SU-DHL-6 (cell line): ENCODE measurements at regions not wholly inside any gene's neighbourhood (a gene's known extent, or its start where the extent isn't known, plus 50 kb on each side); places are given as distances from the start of the nearest gene placed in this dataset.

Source experiments
- H2AFZ ChIP-seq: fragments of 200-600 bp; sonication (generic); 2 replicates; pipeline ENCODE4 v1.6.1; 2014; ENCODE audit warnings: low read depth, mild to moderate bottlenecking, moderate library complexity, mixed read lengths, antibody characterized with exemption, low read length; ENCODE audit not compliant: severe bottlenecking
- H3F3A ChIP-seq: fragments of 200-600 bp; shearing (Covaris generic); 2 replicates; pipeline ENCODE4 v1.6.0; 2016; ENCODE audit warnings: antibody characterized with exemption, mild to moderate bottlenecking; ENCODE audit not compliant: insufficient read depth
- H3K27ac ChIP-seq: fragments of 200-600 bp; sonication (generic); 2 replicates; pipeline ENCODE4 v1.5.1; 2016; ENCODE audit warnings: low read depth, mild to moderate bottlenecking, low read length, moderate library complexity, mixed read lengths
- H3K27me3 ChIP-seq: fragments of 200-600 bp; sonication (generic), shearing (Covaris generic); 2 replicates; pipeline ENCODE4 v1.6.0; 2014; ENCODE audit warnings: mild to moderate bottlenecking, low read length
- H3K36me3 ChIP-seq: fragments of 200-600 bp; sonication (generic); 2 replicates; pipeline ENCODE4 v1.6.1; 2014; ENCODE audit warnings: mild to moderate bottlenecking, low read length, mixed read lengths
- H3K4me2 ChIP-seq: fragments of 300-600, 200-600 bp; shearing (Covaris generic), sonication (generic); 2 replicates; pipeline ENCODE4 v1.6.0; 2014; ENCODE audit warnings: low read length, low read depth, mild to moderate bottlenecking; ENCODE audit not compliant: poor library complexity, severe bottlenecking
- H3K4me3 ChIP-seq: fragments of 200-600 bp; sonication (generic); 2 replicates; pipeline ENCODE4 v1.5.1; 2014; ENCODE audit warnings: antibody characterized with exemption, low read length, mild to moderate bottlenecking, mixed read lengths; ENCODE audit not compliant: insufficient read depth, poor library complexity, severe bottlenecking
- H3K79me2 ChIP-seq: fragments of 200-600 bp; sonication (generic); 2 replicates; pipeline ENCODE4 v1.6.1; 2014; ENCODE audit warnings: mild to moderate bottlenecking, low read length, moderate library complexity; ENCODE audit not compliant: insufficient read depth
- H3K9ac ChIP-seq: fragments of 200-600 bp; sonication (generic); 2 replicates; pipeline ENCODE4 v1.7.0; 2014; ENCODE audit warnings: mild to moderate bottlenecking, low read length
- H3K9me2 ChIP-seq: fragments of 200-600 bp; sonication (generic); replicated peaks from 2 replicates; pipeline ENCODE4 v1.6.1; 2014; ENCODE audit warnings: low read length; ENCODE audit not compliant: insufficient read depth
- H3K9me3 ChIP-seq: fragments of 200-600 bp; sonication (generic); 2 replicates; pipeline ENCODE4 v1.6.1; 2014; ENCODE audit warnings: low read length, mixed read lengths; ENCODE audit not compliant: insufficient read depth
- H4K20me1 ChIP-seq: fragments of 200-600 bp; sonication (generic); 2 replicates; pipeline ENCODE4 v1.6.1; 2014; ENCODE audit warnings: low read depth, mild to moderate bottlenecking, antibody characterized with exemption, low read length, moderate library complexity, mixed read lengths
- CTCF ChIP-seq: fragments of 200-600 bp; sonication (generic); IDR thresholded peaks from one replicate; pipeline ENCODE4 v1.5.1; 2017; ENCODE audit warnings: antibody characterized with exemption, mild to moderate bottlenecking, low read length, moderate library complexity; ENCODE audit not compliant: insufficient read depth, poor library complexity, severe bottlenecking
- EZH2phosphoT487 ChIP-seq: fragments of 200-600 bp; sonication (generic), shearing (Covaris generic); conservative IDR thresholded peaks from 2 replicates; pipeline ENCODE4 v1.6.1; 2018; ENCODE audit warnings: mild to moderate bottlenecking, antibody characterized with exemption, low read length, moderate library complexity, mixed read lengths

DNA sequence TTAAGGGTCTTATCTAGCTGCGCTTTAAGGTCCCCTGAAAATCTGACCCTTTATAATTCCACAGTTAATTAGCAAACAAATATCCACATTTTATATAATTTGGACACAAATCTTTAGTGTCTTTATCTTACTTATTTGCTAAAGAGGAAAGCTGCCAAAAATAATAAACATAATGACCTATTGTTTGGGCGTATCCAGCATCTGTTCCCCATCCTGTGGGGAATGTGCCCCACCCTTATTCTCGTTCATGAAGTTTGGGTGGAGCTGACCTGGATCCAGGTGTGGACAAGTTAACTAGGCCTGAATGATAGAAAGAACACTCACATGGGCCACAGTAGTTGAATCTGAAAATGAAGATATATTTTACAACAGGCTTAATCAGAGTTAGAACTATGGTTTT is 218.3 kb downstream of the CRPPA start:
- Histone ChIP-seq H3K9ac (no peak overlapping the region), H3F3A (no peaks in the 10 kb centered on the region), H3K9me2 (no peaks in the 10 kb centered on the region), H4K20me1 (no peaks in the 10 kb centered on the region), H3K4me3 (no peak overlapping the region), H3K79me2 (no peaks in the 10 kb centered on the region), H3K9me3 (no peaks in the 10 kb centered on the region), H3K27me3 (no peaks in the 10 kb centered on the region), H3K4me2 (no peak overlapping the region), H3K36me3 (no peaks in the 10 kb centered on the region), H3K27ac (no peak overlapping the region), H2AFZ (no peak overlapping the region)
- TF ChIP-seq CTCF: no peak
- TF ChIP-seq EZH2phosphoT487: no peak

DNA sequence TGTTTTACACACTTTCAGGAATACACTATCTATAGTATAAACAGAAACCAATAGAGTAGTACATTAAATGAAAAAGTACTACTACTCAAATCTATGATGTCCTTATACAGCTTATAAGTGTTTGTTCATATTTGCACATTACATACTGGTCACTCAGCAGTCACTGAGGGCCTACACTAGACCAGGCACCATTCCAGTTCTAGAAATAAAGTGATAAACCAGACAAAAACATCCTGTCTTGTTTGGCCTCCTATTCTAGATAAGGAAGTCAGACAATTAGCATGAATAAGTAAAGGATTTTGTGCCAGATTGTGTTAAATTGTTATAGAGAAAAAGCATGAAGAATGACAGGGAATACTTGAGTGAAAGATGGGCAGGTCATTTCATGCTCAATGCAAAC is 219.0 kb downstream of the CRPPA start:
- no peak for TF ChIP-seq CTCF
- TF ChIP-seq EZH2phosphoT487: no peak

GRCh38 chr7:16200591-16200990 is 220.7 kb downstream of the CRPPA start:
- no peaks in the 10 kb centered on the region for H3K9me3 ChIP-seq
- TF ChIP-seq CTCF: no peak
- TF ChIP-seq EZH2phosphoT487: no peak
- no peak overlapping the region for H3K9ac ChIP-seq
- no peaks in the 10 kb centered on the region for H3F3A ChIP-seq
- no peak overlapping the region for H3K27ac ChIP-seq
- no peaks in the 10 kb centered on the region for H4K20me1 ChIP-seq
- H3K4me3 ChIP-seq: no peak overlapping the region
- H3K36me3 ChIP-seq: no peaks in the 10 kb centered on the region
- H3K79me2 ChIP-seq: no peaks in the 10 kb centered on the region
- H3K27me3 ChIP-seq: no peaks in the 10 kb centered on the region
- no peak overlapping the region for H2AFZ ChIP-seq
- H3K4me2 ChIP-seq: no peak overlapping the region
- no peaks in the 10 kb centered on the region for H3K9me2 ChIP-seq

More for the DNA sequence above, 219.0 kb downstream of the CRPPA start:
- no peaks in the 10 kb centered on the region for H3K27me3 ChIP-seq
- no peak overlapping the region for H3K4me2 ChIP-seq
- no peak overlapping the region for H2AFZ ChIP-seq
- no peaks in the 10 kb centered on the region for H3K9me3 ChIP-seq
- H3K9ac ChIP-seq: no peak overlapping the region
- no peaks in the 10 kb centered on the region for H3K36me3 ChIP-seq
- no peak overlapping the region for H3K27ac ChIP-seq
- no peaks in the 10 kb centered on the region for H3F3A ChIP-seq
- H4K20me1 ChIP-seq: no peaks in the 10 kb centered on the region
- no peak overlapping the region for H3K4me3 ChIP-seq
- H3K9me2 ChIP-seq: no peaks in the 10 kb centered on the region
- no peaks in the 10 kb centered on the region for H3K79me2 ChIP-seq

- no peak for TF ChIP-seq CTCF
- no peak for TF ChIP-seq EZH2phosphoT487
- Histone ChIP-seq H3K9ac (no peak overlapping the region), H3K9me2 (no peaks in the 10 kb centered on the region)
Observed at GRCh38 chr7:16193631-16194030, 227.7 kb downstream of the CRPPA start.

More at GRCh38 chr7:16193631-16194030, 227.7 kb downstream of the CRPPA start:
- H4K20me1 ChIP-seq: no peaks in the 10 kb centered on the region
- no peaks in the 10 kb centered on the region for H3K9me3 ChIP-seq
- no peaks in the 10 kb centered on the region for H3K79me2 ChIP-seq
- H3K36me3 ChIP-seq: no peaks in the 10 kb centered on the region
- no peaks in the 10 kb centered on the region for H3F3A ChIP-seq
- H3K4me3 ChIP-seq: no peak overlapping the region
- no peak overlapping the region for H3K4me2 ChIP-seq
- H3K27me3 ChIP-seq: no peaks in the 10 kb centered on the region
- no peak overlapping the region for H2AFZ ChIP-seq
- no peak overlapping the region for H3K27ac ChIP-seq
